Globus pallidus (tissue), 1 donor: ENCODE measurements at regions not wholly inside any gene's neighbourhood (a gene's known extent, or its start where the extent isn't known, plus 50 kb on each side); places are given as distances from the start of the nearest gene placed in this dataset.

Experiments used
- DNase-seq: peaks from one replicate; pipeline ENCODE4 v3.0.0-alpha.2; 2015; ENCODE audit warnings: low spot score

GRCh38 chr6:155996151-155996550 lies 540.5 kb upstream of the NOX3 start:
- DNase-seq = no peak

GRCh38 chr6:155995281-155995680 lies 539.6 kb upstream of the NOX3 start:
- no peak for DNase-seq

- DNase-seq = no peak
These were observed 538.4 kb upstream of the NOX3 start for GRCh38 chr6:155994086-155994485.

GRCh38 chr6:155993240-155993639 lies 537.6 kb upstream of the NOX3 start:
- no peak for DNase-seq

- peak; percentile 2 for DNase-seq
These were observed 530.1 kb upstream of the NOX3 start for GRCh38 chr6:155985660-155986138.

- DNase-seq = no peak
These were observed 525.1 kb upstream of the NOX3 start for GRCh38 chr6:155980768-155981079.

- no peak for DNase-seq
These were observed 524.6 kb upstream of the NOX3 start for GRCh38 chr6:155980014-155980767.

- no peak for DNase-seq
These were observed 519.9 kb upstream of the NOX3 start for GRCh38 chr6:155975506-155975905.

- no peak for DNase-seq
These were observed 519.2 kb upstream of the NOX3 start for GRCh38 chr6:155974811-155975323.

GRCh38 chr6:155974359-155974758 lies 518.7 kb upstream of the NOX3 start:
- no peak for DNase-seq

GRCh38 chr6:155970876-155971708 lies 515.5 kb upstream of the NOX3 start:
- no peak for DNase-seq

- no peak for DNase-seq
These were observed 514.8 kb upstream of the NOX3 start for GRCh38 chr6:155970472-155970871.

GRCh38 chr6:155968921-155969320 lies 513.3 kb upstream of the NOX3 start:
- DNase-seq = no peak

GRCh38 chr6:155967322-155967721 lies 511.7 kb upstream of the NOX3 start:
- no peak for DNase-seq

- DNase-seq = no peak
These were observed 508.9 kb upstream of the NOX3 start for GRCh38 chr6:155964544-155964943.

- DNase-seq = no peak
These were observed 506.6 kb upstream of the NOX3 start for GRCh38 chr6:155962276-155962675.

- no peak for DNase-seq
These were observed 504.4 kb upstream of the NOX3 start for GRCh38 chr6:155959898-155960495.

- DNase-seq = no peak
These were observed 502.9 kb upstream of the NOX3 start for GRCh38 chr6:155958550-155958949.

- DNase-seq = no peak
These were observed 499.4 kb upstream of the NOX3 start for GRCh38 chr6:155955038-155955437.

GRCh38 chr6:155954149-155954548 lies 498.5 kb upstream of the NOX3 start:
- DNase-seq = no peak

GRCh38 chr6:155949256-155949655 lies 493.6 kb upstream of the NOX3 start:
- no peak for DNase-seq

GRCh38 chr6:155946860-155947259 lies 491.2 kb upstream of the NOX3 start:
- DNase-seq = no peak

- DNase-seq = no peak
These were observed 488.0 kb upstream of the NOX3 start for GRCh38 chr6:155943635-155944034.
